ENCODE measurements at regions not wholly inside any gene's neighbourhood (a gene's known extent, or its start where the extent isn't known, plus 50 kb on each side); places are given as distances from the start of the nearest gene placed in this dataset.

DNA sequence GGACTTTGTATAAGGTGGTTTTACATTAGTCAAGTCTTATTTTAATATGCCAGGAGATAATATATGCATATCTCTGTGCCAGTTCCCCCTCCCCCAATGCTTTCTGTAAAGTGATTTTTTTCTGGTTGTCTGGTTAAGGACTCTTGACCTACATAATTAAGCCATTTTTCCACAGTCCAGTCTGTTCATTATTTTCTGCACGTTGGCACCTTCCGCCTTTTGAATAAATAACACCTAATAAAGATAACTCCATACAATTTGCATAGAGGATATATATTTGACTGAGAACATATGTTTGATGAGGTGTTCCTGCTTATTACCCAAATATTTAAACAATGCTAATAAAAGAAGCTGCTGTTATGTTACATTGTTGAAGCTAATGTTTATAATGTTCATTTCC is 320.9 kb downstream of the DMAC1 start:
- TF ChIP-seq POLR2A (IDR thresholded peaks at IDR 0.05; ENCODE audit: low read depth, low read length): no peak
- TF ChIP-seq POLR2AphosphoS5 (IDR thresholded peaks at IDR 0.05; ENCODE audit: low read depth, low read length): no peak
- TF ChIP-seq TAF1 (IDR thresholded peaks at IDR 0.05; ENCODE audit: borderline replicate concordance, low read depth, low read length): no peak
